ENCODE measurements at regions not wholly inside any gene's neighbourhood (a gene's known extent, or its start where the extent isn't known, plus 50 kb on each side); places are given as distances from the start of the nearest gene placed in this dataset.
"Not testable (repeated sequence)": the region's sequence is repeated elsewhere in the genome, so short reads cannot be mapped to it uniquely, and the experiment has no call there.

- DNase-seq, result no peak
These were observed 123.1 kb upstream of the CDYL start for GRCh38 chr6:4653141-4653540.

- DNase-seq, result no peak
These were observed 124.3 kb upstream of the CDYL start for GRCh38 chr6:4651831-4652467.

GRCh38 chr6:4649728-4650127 is 126.5 kb upstream of the CDYL start:
- DNase-seq, result no peak

GRCh38 chr6:4647414-4648365 is 128.5 kb upstream of the CDYL start:
- DNase-seq, result peak in 1 of 2 donors; percentile 5

- DNase-seq, result no peak
These were observed 130.4 kb upstream of the CDYL start for GRCh38 chr6:4645713-4646360.

- DNase-seq, result no peak
These were observed 131.2 kb upstream of the CDYL start for GRCh38 chr6:4644996-4645395.

- no peak for DNase-seq
These were observed 134.7 kb upstream of the CDYL start for GRCh38 chr6:4641461-4641860.

GRCh38 chr6:4640139-4640538 is 136.1 kb upstream of the CDYL start:
- DNase-seq, result no peak

- no peak for DNase-seq
These were observed 137.6 kb upstream of the CDYL start for GRCh38 chr6:4638641-4639040.

- no peak for DNase-seq
These were observed 138.3 kb upstream of the CDYL start for GRCh38 chr6:4637691-4638433.

GRCh38 chr6:4636881-4637224 is 139.4 kb upstream of the CDYL start:
- DNase-seq, result no peak

- no peak for DNase-seq
These were observed 139.9 kb upstream of the CDYL start for GRCh38 chr6:4636191-4636880.

GRCh38 chr6:4635666-4636065 is 140.5 kb upstream of the CDYL start:
- DNase-seq, result no peak

- no peak for DNase-seq
These were observed 143.8 kb upstream of the CDYL start for GRCh38 chr6:4632421-4632820.

- DNase-seq, result not testable (repeated sequence)
These were observed 146.4 kb upstream of the CDYL start for GRCh38 chr6:4629789-4630188.

GRCh38 chr6:4625557-4625956 is 150.6 kb upstream of the CDYL start:
- no peak for DNase-seq

- no peak for DNase-seq
These were observed 151.5 kb upstream of the CDYL start for GRCh38 chr6:4624726-4625125.

- DNase-seq, result no peak
These were observed 155.7 kb upstream of the CDYL start for GRCh38 chr6:4620284-4621151.

- DNase-seq, result no peak
These were observed 159.9 kb upstream of the CDYL start for GRCh38 chr6:4616311-4616710.

- no peak for DNase-seq
These were observed 160.3 kb upstream of the CDYL start for GRCh38 chr6:4615891-4616290.

- no peak for DNase-seq
These were observed 161.0 kb upstream of the CDYL start for GRCh38 chr6:4615231-4615630.

- DNase-seq, result no peak
These were observed 161.6 kb upstream of the CDYL start for GRCh38 chr6:4614637-4615036.
